GM21717 (cell line): ENCODE measurements at regions not wholly inside any gene's neighbourhood (a gene's known extent, or its start where the extent isn't known, plus 50 kb on each side); places are given as distances from the start of the nearest gene placed in this dataset.
"Not testable (repeated sequence)": the region's sequence is repeated elsewhere in the genome, so short reads cannot be mapped to it uniquely, and the experiment has no call there.

ENCODE experiments used
- ATAC-seq: cut with Tn5 transposase; IDR thresholded peaks from one replicate; pipeline ENCODE4 v1.9.1; 2021; ENCODE audit warnings: mild to moderate bottlenecking, moderate library complexity; ENCODE audit not compliant: unreplicated experiment

DNA sequence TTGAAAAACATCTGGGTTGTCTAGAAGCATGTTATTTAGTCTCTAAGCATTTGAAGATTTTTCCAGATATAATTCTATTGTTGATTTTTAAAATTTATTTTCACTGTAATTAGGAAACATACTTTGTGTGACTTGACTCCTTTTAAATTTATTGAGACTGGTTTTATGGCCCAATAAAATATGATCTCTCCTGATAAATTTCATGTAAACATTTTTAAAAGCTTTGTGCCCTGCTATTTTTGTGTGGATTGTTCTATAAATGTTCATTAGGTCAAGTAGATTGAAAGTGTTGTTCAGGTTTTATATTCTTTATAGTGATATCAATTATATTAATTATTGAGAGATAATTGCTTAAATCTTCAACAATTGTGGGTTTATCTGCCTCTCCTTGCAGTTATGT, 105.4 kb downstream of the RFX6 start:
- ATAC-seq, result no peak

DNA sequence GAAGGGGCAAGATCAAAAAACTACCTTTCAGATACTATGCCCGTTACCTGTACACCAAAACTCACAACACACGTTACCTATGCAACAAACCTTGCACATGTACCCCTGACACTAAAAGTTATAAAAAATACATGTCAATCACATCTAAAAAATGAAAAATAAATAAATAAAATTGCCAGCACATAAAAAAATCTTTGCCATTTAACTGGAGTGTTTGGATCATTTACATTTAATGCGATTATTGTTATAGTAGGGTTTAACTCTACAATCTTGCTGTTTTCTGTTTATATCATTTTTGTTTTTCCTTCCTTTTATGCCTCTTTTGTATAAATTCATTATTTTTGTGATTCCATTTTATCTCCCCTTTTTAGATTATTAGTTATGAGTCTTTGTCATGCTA, 106.3 kb downstream of the RFX6 start:
- ATAC-seq, result no peak

DNA sequence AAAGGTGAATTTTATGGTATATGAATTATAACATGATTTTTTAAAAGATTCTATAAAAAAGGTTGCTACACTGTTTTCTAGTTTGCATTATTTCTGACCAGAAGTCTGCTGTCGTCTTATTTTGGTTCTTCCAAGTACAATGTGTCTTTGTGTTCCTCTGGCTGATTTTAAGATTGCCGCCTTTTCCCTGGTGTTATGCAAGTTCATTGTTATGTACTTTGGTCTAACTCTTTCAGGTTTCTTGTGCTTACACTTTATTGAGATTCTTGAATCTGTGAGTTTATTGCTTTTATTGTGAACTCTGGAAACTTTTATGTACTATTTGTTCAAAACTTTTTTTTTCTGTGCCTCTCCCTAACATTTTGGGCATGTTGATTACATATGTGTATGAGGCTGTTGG, 109.8 kb downstream of the RFX6 start:
- no peak for ATAC-seq

DNA sequence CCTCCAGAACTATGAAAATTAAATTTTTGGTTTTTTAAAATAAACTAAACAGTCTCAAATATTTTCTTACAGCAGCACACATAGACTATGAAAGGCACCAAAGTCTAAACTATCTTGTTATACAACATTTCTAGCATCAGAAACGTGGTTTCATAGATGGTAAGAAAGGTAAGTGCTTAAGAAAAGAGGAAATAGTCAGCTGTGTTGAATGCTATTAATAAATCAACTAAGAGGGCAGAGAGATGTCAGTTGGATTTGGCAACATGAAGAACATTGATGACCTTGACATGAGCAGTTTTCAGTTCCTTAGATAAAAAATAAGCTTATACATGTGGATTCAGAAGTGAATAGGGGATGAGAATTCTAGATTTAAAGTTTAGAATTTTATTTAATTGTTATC, 113.6 kb downstream of the RFX6 start:
- no peak for ATAC-seq

DNA sequence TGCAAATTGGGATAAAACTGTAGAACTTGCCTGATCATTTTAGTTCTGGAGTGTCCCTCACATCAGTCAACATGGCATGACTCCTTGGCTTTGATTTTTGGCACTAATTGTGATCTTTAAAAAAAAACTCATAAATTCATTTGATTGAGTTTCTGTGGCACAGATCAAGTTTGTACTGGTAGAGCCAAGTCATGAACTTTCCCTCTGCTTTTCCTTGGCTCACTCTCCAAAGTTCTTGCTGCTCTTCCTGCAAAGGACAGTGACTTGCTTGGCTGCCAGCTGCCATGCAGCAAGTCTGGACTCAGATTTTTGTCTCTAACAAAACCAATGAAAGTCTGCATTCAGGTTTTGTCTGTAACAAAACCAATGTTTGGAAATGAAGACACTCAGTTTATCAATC, 115.5 kb downstream of the RFX6 start:
- no peak for ATAC-seq

DNA sequence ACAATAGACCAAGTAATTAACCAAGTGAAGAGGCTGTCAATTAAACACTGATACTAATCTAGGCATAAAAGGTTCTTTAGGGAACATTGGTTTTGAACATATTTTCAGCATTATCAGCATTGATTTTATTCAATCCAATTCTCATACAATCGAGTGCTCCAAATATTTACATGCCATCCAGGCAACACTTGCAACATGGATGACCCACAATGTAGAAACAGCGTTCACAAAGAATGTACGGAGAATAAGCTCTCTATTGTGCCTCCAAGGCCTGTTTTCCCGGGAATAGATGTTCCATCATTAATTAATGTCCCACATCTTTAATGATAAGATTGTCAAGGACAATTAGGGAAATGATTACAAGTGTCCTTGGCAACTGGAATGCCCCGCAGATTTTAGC, 117.4 kb downstream of the RFX6 start:
- no peak for ATAC-seq

DNA sequence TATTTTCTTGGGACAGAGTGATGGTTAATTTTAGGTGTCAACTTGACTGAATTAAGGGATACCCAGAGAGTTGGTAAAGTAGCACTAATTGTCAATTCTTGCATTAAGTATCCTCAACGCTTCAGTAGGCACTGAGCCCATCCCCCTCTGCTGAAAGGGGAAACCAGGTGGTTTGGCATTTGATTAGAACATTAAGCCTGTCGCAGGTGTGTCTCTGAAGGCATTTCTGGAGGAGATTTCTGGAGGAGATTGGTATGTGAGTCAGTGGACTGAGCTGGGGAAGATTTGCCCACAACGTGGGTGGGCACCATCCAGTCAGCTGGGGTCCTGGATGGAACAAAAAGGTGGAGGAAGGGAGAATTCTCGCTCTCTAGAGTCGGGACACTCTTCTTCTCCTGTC, 119.8 kb downstream of the RFX6 start:
- ATAC-seq, result no peak

DNA sequence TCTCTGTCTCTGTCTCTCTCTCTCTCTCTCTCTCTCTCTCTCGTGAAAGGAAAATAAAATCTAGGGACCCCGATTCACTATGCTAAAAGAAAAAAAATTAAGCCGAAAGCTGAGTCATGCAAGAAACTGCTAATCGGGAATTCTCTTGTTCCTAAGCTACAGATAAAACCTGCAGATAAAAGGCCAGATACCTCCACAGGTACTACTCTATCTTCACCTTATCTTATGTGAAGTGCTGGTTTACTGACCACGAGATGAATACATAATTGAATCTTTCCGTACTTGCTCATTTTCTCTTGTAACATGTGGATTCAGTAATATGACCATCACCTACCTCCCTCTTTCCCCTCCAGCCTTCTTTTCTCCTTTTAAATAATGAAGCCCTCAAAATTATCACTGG, 120.5 kb downstream of the RFX6 start:
- ATAC-seq, result no peak

DNA sequence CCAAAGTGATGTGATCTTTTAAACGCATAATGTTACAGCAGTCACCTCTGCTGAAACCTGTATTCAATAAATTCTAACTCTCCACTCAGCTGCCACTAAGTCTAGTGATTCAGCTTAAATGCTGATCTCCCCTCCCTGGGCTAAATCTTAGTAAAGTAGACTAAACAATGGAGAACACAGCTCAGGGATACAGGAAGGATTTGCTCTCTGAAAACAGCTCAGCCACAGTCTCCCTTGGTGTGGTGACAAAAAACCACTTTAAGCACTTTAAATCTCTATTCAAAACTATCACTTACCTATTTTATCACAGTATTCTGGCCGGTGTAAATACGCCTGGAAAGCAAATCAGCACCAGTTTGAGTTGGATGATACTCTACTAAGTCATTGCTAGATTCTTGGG, 130.6 kb downstream of the RFX6 start:
- no peak for ATAC-seq

DNA sequence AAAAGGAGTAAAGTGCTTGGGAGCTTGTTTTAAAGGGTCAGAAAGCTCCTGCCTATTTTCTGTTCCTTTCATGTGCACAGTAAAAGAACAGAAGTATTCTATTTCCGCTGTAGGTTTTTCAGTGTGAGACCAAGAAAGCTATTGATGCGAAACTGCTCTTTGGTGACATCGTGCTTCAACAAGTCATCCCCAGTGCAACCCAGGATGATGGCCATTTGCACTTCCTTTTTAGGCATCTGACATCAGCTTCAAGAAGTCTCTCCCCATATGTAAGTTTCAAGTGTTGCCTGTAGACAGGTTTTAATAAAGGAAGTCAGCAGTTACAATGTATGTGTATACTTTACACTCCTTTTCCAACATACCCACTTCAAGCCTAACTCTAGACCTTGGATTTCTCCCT, 131.6 kb downstream of the RFX6 start:
- ATAC-seq, result peak; percentile 83

DNA sequence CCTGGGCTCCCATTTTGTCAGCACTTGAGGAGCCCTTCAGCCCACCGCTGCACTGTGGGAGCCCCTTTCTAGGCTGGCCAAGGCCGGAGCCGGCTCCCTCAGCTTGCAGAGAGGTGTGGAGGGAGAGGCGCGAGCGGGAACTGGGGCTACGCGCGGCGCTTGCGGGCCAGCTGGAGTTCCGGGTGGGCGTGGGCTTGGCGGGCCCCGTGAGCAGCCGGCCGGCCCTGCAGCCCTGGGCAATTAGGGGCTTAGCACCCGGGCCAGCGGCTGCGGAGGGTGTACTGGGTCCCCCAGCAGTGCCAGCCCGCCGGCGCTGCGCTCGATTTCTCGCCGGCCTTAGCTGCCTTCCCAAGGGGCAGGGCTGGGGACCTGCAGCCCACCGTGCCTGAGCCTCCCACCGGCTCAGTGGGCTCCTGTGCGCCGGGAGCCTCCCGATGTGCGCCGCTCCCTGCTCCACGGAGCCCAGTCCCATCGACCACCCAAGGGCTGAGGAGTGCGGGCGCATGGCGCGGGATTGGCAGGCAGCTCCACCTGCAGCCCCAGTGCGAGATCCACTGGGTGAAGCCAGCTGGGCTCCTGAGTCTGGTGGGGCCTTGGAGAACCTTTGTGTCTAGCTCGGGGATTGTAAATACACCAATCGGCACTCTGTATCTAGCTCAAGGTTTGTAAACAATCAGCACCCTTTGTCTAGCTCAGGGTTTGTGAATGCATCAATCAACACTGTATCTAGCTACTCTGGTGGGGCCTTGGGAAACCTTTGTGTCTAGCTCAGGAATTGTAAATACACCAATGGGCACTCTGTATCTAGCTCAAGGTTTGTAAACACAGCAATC, 137.8 kb downstream of the RFX6 start:
- not testable (repeated sequence) for ATAC-seq

DNA sequence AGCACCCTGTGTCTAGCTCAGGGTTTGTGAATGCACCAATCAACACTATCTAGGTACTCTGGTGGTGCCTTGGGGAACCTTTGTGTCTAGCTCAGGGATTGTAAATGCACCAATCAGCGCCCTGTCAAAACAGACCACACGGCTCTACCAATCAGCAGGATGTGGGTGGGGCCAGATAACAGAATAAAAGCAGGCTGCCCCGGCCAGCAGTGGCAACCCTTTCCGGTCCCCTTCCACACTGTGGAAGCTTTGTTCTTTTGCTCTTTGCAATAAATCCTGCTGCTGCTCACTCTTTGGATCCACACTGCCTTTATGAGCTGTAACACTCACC, 138.4 kb downstream of the RFX6 start:
- ATAC-seq, result not testable (repeated sequence)

DNA sequence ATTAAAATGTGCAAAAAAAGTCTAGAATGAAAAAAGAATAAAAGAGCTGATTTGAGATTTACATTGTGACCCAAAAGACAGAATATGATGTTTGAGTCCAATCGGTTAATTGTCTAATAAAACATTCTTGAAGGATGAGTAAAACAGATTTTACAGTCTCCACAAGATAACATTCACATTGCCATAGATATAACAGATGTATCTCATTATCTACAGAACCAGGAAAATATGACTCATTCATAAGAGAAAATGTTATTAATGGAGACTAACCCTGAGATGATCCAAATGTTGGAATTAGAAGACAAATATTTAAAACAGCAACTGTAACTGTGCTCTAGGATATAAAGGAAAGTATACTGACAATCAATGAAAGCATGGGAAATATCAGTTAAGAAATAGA, 141.7 kb downstream of the RFX6 start:
- no peak for ATAC-seq

DNA sequence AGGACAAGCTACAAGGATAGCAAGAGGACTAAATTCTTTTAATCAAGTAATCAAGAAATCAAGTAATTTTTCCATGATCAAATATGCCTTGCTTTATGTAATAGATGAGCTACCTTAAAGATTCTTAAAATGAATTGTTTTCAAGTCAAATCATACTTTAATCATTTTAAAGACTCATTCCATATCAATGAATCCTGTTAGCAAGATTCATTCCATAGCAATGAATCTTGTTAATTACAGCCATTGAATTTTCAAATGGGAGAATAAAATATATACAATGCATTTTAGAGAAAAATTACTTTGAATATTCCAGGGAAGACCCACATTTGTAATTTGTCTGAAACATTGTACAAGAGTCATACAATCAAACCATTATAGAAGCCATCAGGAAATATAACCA, 145.7 kb downstream of the RFX6 start:
- ATAC-seq, result no peak

DNA sequence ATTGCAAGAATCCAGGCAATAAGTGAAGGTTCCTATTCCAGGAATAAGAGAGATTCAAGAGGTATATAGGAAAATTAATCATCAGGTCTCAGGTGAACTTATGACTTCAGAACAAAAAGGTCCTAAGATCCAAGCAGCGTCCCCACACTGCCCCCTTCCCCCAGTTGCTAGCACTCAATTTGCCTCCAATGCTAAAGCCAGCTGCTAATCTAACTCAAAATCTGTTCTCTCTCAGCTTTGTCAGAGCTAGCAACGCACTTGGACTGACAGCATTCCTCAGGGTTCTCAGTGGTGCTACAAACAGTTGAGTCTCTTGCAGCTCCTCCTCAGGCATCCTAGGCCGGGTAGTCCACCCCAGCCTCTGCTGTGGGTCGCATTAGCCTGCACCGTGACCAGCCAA, 148.3 kb downstream of the RFX6 start:
- no peak for ATAC-seq

DNA sequence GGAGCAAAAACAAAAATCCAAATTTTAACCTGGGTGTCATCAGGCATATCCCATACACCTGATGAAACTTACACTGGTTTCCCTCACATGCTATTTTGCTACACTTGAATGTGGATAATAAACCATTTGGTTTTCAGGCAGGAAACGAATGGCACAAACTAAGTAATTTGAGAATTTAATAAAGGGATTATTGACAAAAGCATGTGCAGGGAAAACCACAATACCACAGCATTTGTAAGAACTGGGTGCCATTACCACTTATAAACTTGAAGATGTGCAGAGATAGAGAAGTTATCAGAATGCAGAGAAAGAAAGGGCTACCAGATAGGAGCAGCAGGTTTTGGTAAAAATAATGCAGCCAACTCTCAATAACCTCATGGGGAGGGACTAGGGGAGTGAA, 151.2 kb downstream of the RFX6 start:
- no peak for ATAC-seq

DNA sequence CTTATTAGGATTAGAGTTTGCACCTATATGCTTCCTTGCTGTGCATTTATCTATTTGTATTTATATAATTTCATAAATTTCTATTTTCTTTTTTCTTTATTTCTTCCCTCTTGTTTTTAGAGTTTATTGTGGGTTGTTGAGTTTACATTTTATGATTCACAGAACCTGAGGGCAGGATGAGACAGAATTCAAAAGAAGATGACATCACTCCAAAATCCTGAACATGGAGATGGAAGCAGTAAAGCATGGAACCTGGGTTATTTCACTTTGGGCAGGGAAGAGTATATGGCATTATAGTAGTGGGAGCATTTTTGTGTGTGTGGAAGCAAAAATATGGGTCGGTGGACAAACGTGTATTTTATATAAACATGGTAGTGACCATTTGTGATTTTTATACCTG, 157.5 kb downstream of the RFX6 start:
- ATAC-seq, result no peak

DNA sequence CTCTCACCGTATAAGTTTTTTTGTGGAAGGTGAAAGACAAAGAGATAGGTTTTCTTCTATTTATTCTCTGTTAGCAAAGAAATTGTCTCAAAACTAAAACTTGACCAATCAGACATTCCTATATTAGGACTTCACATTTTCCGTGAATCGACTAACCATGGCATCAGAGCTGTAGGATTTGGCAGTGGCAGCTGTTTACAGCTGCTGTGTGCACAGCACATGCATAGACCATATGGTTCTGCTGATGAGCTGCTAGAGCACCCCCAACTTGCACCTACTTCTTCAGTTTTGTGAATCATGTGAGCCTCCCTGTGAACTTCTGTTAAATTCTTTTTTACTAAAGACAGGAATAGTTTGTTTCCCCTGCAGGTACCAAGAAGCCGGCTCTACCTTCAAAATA, 157.9 kb downstream of the RFX6 start:
- no peak for ATAC-seq

DNA sequence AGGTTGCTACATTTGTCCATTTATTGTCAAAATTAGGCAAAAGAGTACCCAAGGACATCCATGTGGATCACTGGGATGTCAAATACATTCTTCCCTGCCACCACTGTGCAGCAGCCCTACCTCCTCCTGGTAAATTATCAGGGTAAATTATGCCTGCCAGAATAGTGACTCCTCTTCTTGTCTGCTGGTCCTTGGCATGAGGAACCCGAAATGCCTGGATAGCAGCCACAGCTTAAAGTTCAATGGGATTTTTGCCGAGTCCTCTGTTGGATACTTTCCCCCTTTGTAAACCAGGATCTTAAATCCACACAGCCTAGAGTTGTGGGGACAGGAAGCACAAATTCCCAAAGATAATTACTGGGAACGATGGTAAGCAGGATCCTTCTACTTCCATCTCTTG, 173.3 kb downstream of the RFX6 start:
- no peak for ATAC-seq

DNA sequence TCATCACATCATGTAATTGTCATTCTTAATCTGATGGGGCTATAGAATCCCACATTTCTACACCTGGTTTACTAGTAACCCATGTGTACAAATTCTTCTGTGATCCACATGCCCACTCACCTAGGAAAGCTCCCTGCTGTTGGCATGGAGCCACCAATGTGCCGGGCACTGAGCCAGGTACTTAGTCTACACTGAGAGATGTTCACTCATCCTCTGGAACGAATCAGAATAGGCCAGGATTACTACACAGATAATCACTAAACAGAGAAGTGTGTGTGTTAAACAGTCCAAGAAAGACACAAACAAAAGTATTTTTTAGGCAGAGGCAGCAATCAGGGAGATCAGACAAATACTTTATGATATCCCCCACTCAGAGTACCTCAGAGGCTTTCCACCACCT, 193.2 kb upstream of the VGLL2 start:
- no peak for ATAC-seq

DNA sequence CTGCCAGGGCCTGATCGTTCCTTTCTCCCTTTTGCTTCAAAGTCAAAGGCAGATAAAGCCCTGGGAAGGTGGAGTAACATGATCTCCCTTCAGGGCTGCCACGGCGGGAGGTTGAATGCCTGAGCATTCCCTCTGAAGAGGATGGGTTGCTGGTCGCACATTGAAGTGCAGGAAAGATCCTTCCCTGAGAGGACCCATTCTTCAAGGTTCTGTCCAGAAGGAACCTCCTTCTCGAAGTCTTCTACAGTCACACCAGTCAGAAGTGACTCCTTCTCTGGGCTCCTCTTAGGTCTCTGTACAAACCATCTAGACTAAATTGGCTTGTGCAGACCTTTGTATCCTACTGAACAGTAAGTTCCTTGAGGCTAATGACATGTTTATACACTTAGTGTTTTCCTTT, 192.6 kb upstream of the VGLL2 start:
- no peak for ATAC-seq

DNA sequence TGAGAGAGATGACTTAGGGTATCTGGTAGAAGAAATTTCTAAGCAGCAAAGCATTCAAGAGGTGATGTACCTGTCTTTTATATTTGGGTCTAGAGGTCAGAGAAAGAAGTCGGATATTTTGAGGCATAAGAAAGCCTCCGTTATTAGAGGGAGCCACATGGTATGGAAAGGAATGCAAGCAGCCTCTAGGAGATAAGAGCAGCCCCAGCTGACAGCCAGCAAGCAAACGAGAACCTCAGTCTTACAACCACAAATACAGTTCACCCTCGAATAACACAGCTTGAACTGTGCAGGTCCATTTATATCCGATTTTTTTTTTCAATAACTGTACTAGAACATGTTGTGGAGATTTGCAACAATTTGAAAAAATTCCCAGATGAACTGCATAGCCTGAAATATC, 190.7 kb upstream of the VGLL2 start:
- no peak for ATAC-seq

DNA sequence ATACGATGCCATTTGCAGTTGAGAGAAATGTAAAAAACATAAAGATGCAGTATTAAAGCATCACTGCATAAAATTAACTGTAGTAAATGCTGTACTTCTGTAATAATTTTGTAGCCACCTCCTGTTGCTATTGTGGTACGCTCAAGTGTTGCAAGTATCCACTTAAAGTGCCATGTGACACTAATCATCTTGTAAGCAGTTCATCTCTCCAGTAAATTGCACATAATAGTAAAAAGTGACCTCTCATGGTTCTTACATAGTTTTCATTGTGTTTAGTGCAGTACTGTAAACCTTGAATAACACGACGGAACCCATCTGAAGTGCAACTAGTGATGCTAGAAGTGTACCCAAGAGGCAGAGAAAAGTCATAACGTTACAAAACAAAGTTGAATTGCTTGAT, 190.1 kb upstream of the VGLL2 start:
- ATAC-seq, result no peak
